SK-N-SH (cell line): ENCODE measurements at regions not wholly inside any gene's neighbourhood (a gene's known extent, or its start where the extent isn't known, plus 50 kb on each side); places are given as distances from the start of the nearest gene placed in this dataset.

Experiments
- CTCF ChIA-PET: fragments of 300-600, 350-600 bp; formaldehyde crosslinking; extraction: SDS; loops from one replicate; lab custom pipeline; 2021; lab: Yijun Ruan, JAX
- POLR2A ChIA-PET: fragments of 350-600 bp; sonication (Branson Sonifier 250); formaldehyde crosslinking; extraction: SDS; loops from one replicate; lab custom pipeline; 2020; ENCODE audit warnings: antibody characterized with exemption, inconsistent platforms; lab: Yijun Ruan, JAX
- DNase-seq: peaks from one replicate; pipeline ENCODE4 v3.0.0; 2012
- H2AFZ ChIP-seq: fragments of 200-600 bp; sonication (generic); 2 replicates; pipeline ENCODE4 v1.8.1; 2016; ENCODE audit warnings: antibody characterized with exemption, mild to moderate bottlenecking, low read depth
- H3F3A ChIP-seq: fragments of 200-600 bp; sonication (generic); replicated peaks from 2 replicates; pipeline ENCODE3; 2016; ENCODE audit warnings: antibody characterized with exemption, mild to moderate bottlenecking; ENCODE audit not compliant: insufficient read depth
- H3K27ac ChIP-seq, 2 experiments: fragments of 200-500 bp in 1 of 2; fragments of 200-600 bp in 1 of 2; sonication (Bioruptor generic) in 1 of 2; sonication (generic), shearing (Covaris generic) in 1 of 2; 2 replicates each; pipeline versions ENCODE4 v1.5.1 to v1.6.1; 2014 to 2016; ENCODE audit warnings: low read depth in 2 of 2, inconsistent platforms in 1 of 2, low read length in 1 of 2, mild to moderate bottlenecking in 1 of 2, mixed read lengths in 1 of 2
- H3K27me3 ChIP-seq: fragments of 200-600 bp; sonication (generic), shearing (Covaris generic); 2 replicates; pipeline ENCODE4 v1.6.1; 2016; ENCODE audit warnings: mixed run types; ENCODE audit not compliant: insufficient read depth
- H3K36me3 ChIP-seq, 2 experiments: fragments of 200-500 bp in 1 of 2; fragments of 200-600 bp in 1 of 2; sonication (Bioruptor generic) in 1 of 2; sonication (generic) in 1 of 2; replicated peaks in 1 of 2; 2 replicates each; pipeline versions ENCODE3 to v1.5.1; 2014 to 2016; ENCODE audit warnings: low read length in 1 of 2, mild to moderate bottlenecking in 1 of 2; ENCODE audit not compliant: insufficient read depth in 2 of 2, control insufficient read depth in 1 of 2
- H3K4me1 ChIP-seq, 2 experiments: fragments of 200-500 bp in 1 of 2; fragments of 200-600 bp in 1 of 2; sonication (Bioruptor generic) in 1 of 2; sonication (generic), shearing (Covaris generic) in 1 of 2; 2 replicates each; pipeline versions ENCODE4 v1.5.1 to v1.6.1; 2014 to 2016; ENCODE audit warnings: low read depth in 1 of 2, low read length in 1 of 2, mixed run types in 1 of 2; ENCODE audit not compliant: insufficient read depth in 2 of 2, control insufficient read depth in 1 of 2
- H3K4me2 ChIP-seq: fragments of 200-600 bp; sonication (generic), shearing (Covaris generic); 2 replicates; pipeline ENCODE4 v1.6.1; 2017; ENCODE audit warnings: mixed run types
- H3K4me3 ChIP-seq, 2 experiments: fragments of 200-500 bp in 1 of 2; fragments of 200-600 bp in 1 of 2; sonication (Bioruptor generic) in 1 of 2; sonication (generic), shearing (Covaris generic) in 1 of 2; 2 replicates each; pipeline versions ENCODE4 v1.5.1 to v1.8.1; 2014 to 2016; ENCODE audit warnings: low read depth in 2 of 2, inconsistent platforms in 1 of 2, low read length in 1 of 2, mild to moderate bottlenecking in 1 of 2, mixed read lengths in 1 of 2, moderate library complexity in 1 of 2
- H3K79me2 ChIP-seq: fragments of 200-600 bp; sonication (generic); 2 replicates; pipeline ENCODE4 v1.8.1; 2017; ENCODE audit warnings: mild to moderate bottlenecking; ENCODE audit not compliant: insufficient read depth
- H3K9ac ChIP-seq: fragments of 200-600 bp; sonication (generic); 2 replicates; pipeline ENCODE4 v1.6.1; 2017; ENCODE audit warnings: mixed run types
- H3K9me2 ChIP-seq: fragments of 200-600 bp; sonication (generic); 2 replicates; pipeline ENCODE4 v1.6.1; 2017; ENCODE audit warnings: mixed run types
- H3K9me3 ChIP-seq: fragments of 200-600 bp; sonication (generic); 2 replicates; pipeline ENCODE4 v1.6.1; 2017; ENCODE audit warnings: mixed run types, mild to moderate bottlenecking, moderate library complexity
- H4K20me1 ChIP-seq: fragments of 200-600 bp; sonication (generic); 2 replicates; pipeline ENCODE4 v1.6.1; 2017; ENCODE audit warnings: mild to moderate bottlenecking, mixed run types; ENCODE audit not compliant: insufficient read depth
- CHD2 ChIP-seq: fragments of 150-350 bp; IDR thresholded peaks from 2 replicates; pipeline ENCODE4 v1.6.1; 2018; ENCODE audit warnings: low read length; ENCODE audit not compliant: partially characterized antibody
- CTCF ChIP-seq: fragments of 200-600 bp; sonication (generic); IDR thresholded peaks from 2 replicates; pipeline ENCODE4 v1.6.1; 2017; ENCODE audit warnings: antibody characterized with exemption, mild to moderate bottlenecking, moderate library complexity
- EP300 ChIP-seq, 2 experiments: IDR thresholded peaks; 2 replicates each; pipeline versions ENCODE4 v1.4.0 to v1.6.1; 2012; ENCODE audit warnings: borderline replicate concordance in 1 of 2, low read depth in 1 of 2, low read length in 1 of 2
- EZH2phosphoT487 ChIP-seq: fragments of 200-600 bp; sonication (generic); IDR thresholded peaks from 2 replicates; pipeline ENCODE4 v1.6.1; 2017; ENCODE audit warnings: low read depth, mixed run types, mild to moderate bottlenecking, antibody characterized with exemption, moderate library complexity, borderline replicate concordance
- FOXM1 ChIP-seq: IDR thresholded peaks from 2 replicates; pipeline ENCODE4 v1.4.0; 2012; ENCODE audit warnings: low read depth, mild to moderate bottlenecking
- MAX ChIP-seq: IDR thresholded peaks from 2 replicates; pipeline ENCODE4 v1.4.0; 2012; ENCODE audit warnings: low read depth
- NRF1 ChIP-seq: IDR thresholded peaks from 2 replicates; pipeline ENCODE4 v1.6.1; 2012; ENCODE audit warnings: low read depth, mild to moderate bottlenecking, low read length
- PBX3 ChIP-seq: IDR thresholded peaks from 2 replicates; pipeline ENCODE4; 2012
- POLR2AphosphoS5 ChIP-seq: IDR thresholded peaks from 2 replicates; pipeline ENCODE4 v1.6.1; 2012; ENCODE audit warnings: low read depth, low read length
- REST ChIP-seq: IDR thresholded peaks from 2 replicates; pipeline ENCODE4 v1.6.1; 2012; ENCODE audit warnings: mild to moderate bottlenecking, low read depth, low read length, moderate library complexity
- RXRA ChIP-seq: IDR thresholded peaks from 2 replicates; pipeline ENCODE4 v1.4.0; 2012; ENCODE audit warnings: low read depth, mild to moderate bottlenecking, borderline replicate concordance
- SIN3A ChIP-seq: IDR thresholded peaks from 2 replicates; pipeline ENCODE4 v1.6.1; 2012; ENCODE audit warnings: low read depth, mild to moderate bottlenecking, low read length, moderate library complexity, borderline replicate concordance
- SMC3 ChIP-seq: IDR thresholded peaks from 2 replicates; pipeline ENCODE4 v1.6.1; 2012; ENCODE audit warnings: low read depth, low read length, improper control_type of control experiment
- TAF1 ChIP-seq: IDR thresholded peaks from 2 replicates; pipeline ENCODE4 v1.6.1; 2012; ENCODE audit warnings: low read depth, mild to moderate bottlenecking, low read length, moderate library complexity, borderline replicate concordance
- YY1 ChIP-seq: IDR thresholded peaks from 2 replicates; pipeline ENCODE4 v1.4.0; 2012; ENCODE audit warnings: low read depth, mild to moderate bottlenecking
- WGBS: methylation state at CpG from one replicate; pipeline ENCODE4 v1.1.6; 2017; ENCODE audit warnings: low lambda C conversion rate; 5-methylcytosine and 5-hydroxymethylcytosine counted together

DNA sequence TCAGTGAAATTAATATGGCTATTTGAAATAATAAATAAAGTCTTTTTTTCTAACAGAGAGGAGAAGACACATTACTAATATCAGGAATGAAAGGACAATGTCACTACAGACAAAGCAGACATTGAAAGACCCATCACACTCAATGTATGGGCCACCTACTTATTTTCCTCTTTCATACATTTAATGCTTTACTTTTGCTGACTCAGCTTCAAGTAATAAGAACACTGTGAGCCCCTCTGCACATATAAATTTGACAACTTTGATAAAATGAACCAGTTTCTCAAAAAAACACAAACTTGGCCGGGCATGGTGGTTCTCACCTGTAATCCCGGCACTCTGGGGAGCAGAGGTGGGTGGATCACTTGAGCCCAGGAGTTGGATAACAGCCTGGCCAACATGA lies 664.2 kb upstream of the COBL start:
- 28% methylated on average over 2 of the region's 2 CpGs for WGBS
- no peak for DNase-seq
- TF ChIP-seq POLR2AphosphoS5, result no peak
- no peak for TF ChIP-seq RXRA
- TF ChIP-seq PBX3, result no peak
- no peak for TF ChIP-seq REST
- TF ChIP-seq CHD2, result no peak
- no peak for TF ChIP-seq MAX
- no peak for TF ChIP-seq NRF1
- no peak for TF ChIP-seq SIN3A
- no peak for TF ChIP-seq FOXM1
- TF ChIP-seq EZH2phosphoT487, result no peak
- no peak for TF ChIP-seq TAF1
- TF ChIP-seq YY1, result no peak
- no peak for TF ChIP-seq SMC3
- TF ChIP-seq EP300 (IDR thresholded peaks at IDR 0.05; ENCODE audit: borderline replicate concordance in 1 of 2, low read depth in 1 of 2, low read length in 1 of 2), result no peak
- no peak for TF ChIP-seq CTCF
- H3K4me3 ChIP-seq, result no peak overlapping the region
- no peak overlapping the region for H3K9ac ChIP-seq
- H3K27me3 ChIP-seq, result no peaks in the 10 kb centered on the region
- ChIA-PET POLR2A (no interaction called here), CTCF (interaction anchor here (0.6 kb wide), 1 partner anchor 1286 kb away, joined by 3 read pairs; no protein-coding TSS in a partner anchor)
- H3F3A ChIP-seq, result no peaks in the 10 kb centered on the region
- no peaks in the 10 kb centered on the region for H3K9me2 ChIP-seq
- H2AFZ ChIP-seq, result no peak overlapping the region
- no peaks in the 10 kb centered on the region for H3K4me1 ChIP-seq
- H3K79me2 ChIP-seq, result no peaks in the 10 kb centered on the region
- H3K27ac ChIP-seq, result no peak overlapping the region
- no peaks in the 10 kb centered on the region for H4K20me1 ChIP-seq
- H3K36me3 ChIP-seq, result no peaks in the 10 kb centered on the region
- no peak overlapping the region for H3K4me2 ChIP-seq
- H3K9me3 ChIP-seq, result no peaks in the 10 kb centered on the region
